Ascending aorta (tissue), 2 donors: ENCODE measurements at regions not wholly inside any gene's neighbourhood (a gene's known extent, or its start where the extent isn't known, plus 50 kb on each side); places are given as distances from the start of the nearest gene placed in this dataset.
"Not testable (repeated sequence)": the region's sequence is repeated elsewhere in the genome, so short reads cannot be mapped to it uniquely, and the experiment has no call there.

Source experiments
- DNase-seq, 2 donors: peaks; one replicate each; pipeline ENCODE4 v3.0.0-alpha.2; 2019; ENCODE audit warnings: low spot score in 2 of 2
- H3K27ac ChIP-seq, 2 donors: fragments of 200-600 bp; sonication (generic); one replicate each; pipeline ENCODE4 v1.5.1; 2016 to 2017; ENCODE audit warnings: mild to moderate bottlenecking in 1 of 2
- H3K27me3 ChIP-seq: fragments of 200-600 bp; sonication (generic); one replicate; pipeline ENCODE4 v1.5.1; 2017
- H3K36me3 ChIP-seq, 2 donors: fragments of 200-600 bp; sonication (generic); one replicate each; pipeline ENCODE4 v1.5.1; 2016
- H3K4me1 ChIP-seq, 2 donors: fragments of 200-600 bp; sonication (generic); one replicate each; pipeline ENCODE4 v1.5.1; 2016 to 2017; ENCODE audit warnings: mild to moderate bottlenecking in 1 of 2
- H3K4me3 ChIP-seq, 2 donors: fragments of 200-600 bp; sonication (generic); one replicate each; pipeline ENCODE4 v1.5.1; 2016 to 2017; ENCODE audit warnings: mild to moderate bottlenecking in 1 of 2
- H3K9me3 ChIP-seq, 2 donors: fragments of 200-600 bp; sonication (generic); one replicate each; pipeline ENCODE4 v1.5.1; 2016
- CTCF ChIP-seq, 3 experiments: fragments of 200-600 bp in 2 of 3; fragments of 450-650 bp in 1 of 3; sonication (generic) in 2 of 3; IDR thresholded peaks; one replicate each; pipeline ENCODE4 v1.5.1; 2016 to 2019; ENCODE audit warnings: antibody characterized with exemption in 3 of 3, mild to moderate bottlenecking in 1 of 3, moderate library complexity in 1 of 3
- intact Hi-C: fragments of 100-400 bp; cut with DNase I; formaldehyde crosslinking; loops from one replicate; pipeline ENCODE4 v1.15.1; 2023

GRCh38 chr6:3672339-3672738 lies 79.2 kb downstream of the PXDC1 start:
- DNase-seq, H3K27ac ChIP-seq, H3K4me1 ChIP-seq, H3K27me3 ChIP-seq, intact Hi-C loops, H3K4me3 ChIP-seq, H3K36me3 ChIP-seq: not testable (repeated sequence)
- peaks cover 0 to 41% of the 10 kb centered on the region in 2 donors for H3K9me3 ChIP-seq

- Histone ChIP-seq H3K4me3 (no peak overlapping the region), H3K27me3 (no peaks in the 10 kb centered on the region), H3K4me1 (no peaks in the 10 kb centered on the region), H3K27ac (no peak overlapping the region), H3K36me3 (no peaks in the 10 kb centered on the region), H3K9me3 (peaks cover 0 to 47% of the 10 kb centered on the region in 2 donors)
- intact Hi-C loops = no loop called here
- DNase-seq = no peak
- TF ChIP-seq CTCF (IDR thresholded peaks at IDR 0.05) = no peak
Measured at GRCh38 chr6:3671382-3671781, 80.1 kb downstream of the PXDC1 start.

GRCh38 chr6:3670356-3670755 lies 81.2 kb downstream of the PXDC1 start:
- DNase-seq = no peak
- no peaks in the 10 kb centered on the region for H3K36me3 ChIP-seq
- no peak for TF ChIP-seq CTCF (IDR thresholded peaks at IDR 0.05)
- H3K27me3 ChIP-seq = no peaks in the 10 kb centered on the region
- H3K27ac ChIP-seq = no peak overlapping the region
- peaks cover 0 to 37% of the 10 kb centered on the region in 2 donors for H3K9me3 ChIP-seq
- intact Hi-C loops = no loop called here
- no peaks in the 10 kb centered on the region for H3K4me1 ChIP-seq
- H3K4me3 ChIP-seq = no peak overlapping the region

- no peak for DNase-seq
- H3K27me3 ChIP-seq = no peaks in the 10 kb centered on the region
- intact Hi-C loops = no loop called here
- TF ChIP-seq CTCF (IDR thresholded peaks at IDR 0.05) = no peak
- no peaks in the 10 kb centered on the region for H3K4me1 ChIP-seq
- H3K9me3 ChIP-seq = peaks cover 0 to 36% of the 10 kb centered on the region in 2 donors
- H3K4me3 ChIP-seq = no peak overlapping the region
- H3K27ac ChIP-seq = no peak overlapping the region
- no peaks in the 10 kb centered on the region for H3K36me3 ChIP-seq
Measured at GRCh38 chr6:3669916-3670315, 81.6 kb downstream of the PXDC1 start.

GRCh38 chr6:3665608-3666007 lies 85.9 kb downstream of the PXDC1 start:
- DNase-seq = no peak
- H3K36me3 ChIP-seq = peaks cover 0 to 4% of the 10 kb centered on the region in 2 donors
- H3K9me3 ChIP-seq = peaks cover 0 to 16% of the 10 kb centered on the region in 2 donors
- TF ChIP-seq CTCF (IDR thresholded peaks at IDR 0.05) = no peak
- H3K27ac ChIP-seq = no peak overlapping the region
- intact Hi-C loops = no loop called here
- no peak overlapping the region for H3K4me3 ChIP-seq
- H3K27me3 ChIP-seq = no peaks in the 10 kb centered on the region
- no peaks in the 10 kb centered on the region for H3K4me1 ChIP-seq

GRCh38 chr6:3664625-3665041 lies 86.9 kb downstream of the PXDC1 start:
- no peaks in the 10 kb centered on the region for H3K27me3 ChIP-seq
- TF ChIP-seq CTCF (IDR thresholded peaks at IDR 0.05) = no peak
- peaks cover 0 to 16% of the 10 kb centered on the region in 2 donors for H3K9me3 ChIP-seq
- H3K27ac ChIP-seq = no peak overlapping the region
- no peaks in the 10 kb centered on the region for H3K4me1 ChIP-seq
- peaks cover 0 to 4% of the 10 kb centered on the region in 2 donors for H3K36me3 ChIP-seq
- intact Hi-C loops = no loop called here
- DNase-seq = no peak
- H3K4me3 ChIP-seq = no peak overlapping the region
